ENCODE measurements at regions not wholly inside any gene's neighbourhood (a gene's known extent, or its start where the extent isn't known, plus 50 kb on each side); places are given as distances from the start of the nearest gene placed in this dataset.

- TF ChIP-seq CTCF (IDR thresholded peaks at IDR 0.05; ENCODE audit: insufficient read depth, low read depth, low read length, missing control alignments) = no peak
- DNase-seq (ENCODE audit: low read depth) = no peak
- H3K4me3 ChIP-seq (ENCODE audit: low read depth, low read length) = no peak overlapping the region
These were observed 269.8 kb upstream of the ADAMTS9 start for GRCh38 chr3:64957408-64958198.

GRCh38 chr3:64956711-64957325, 269.0 kb upstream of the ADAMTS9 start:
- no peak for DNase-seq (ENCODE audit: low read depth)
- TF ChIP-seq CTCF (IDR thresholded peaks at IDR 0.05; ENCODE audit: insufficient read depth, low read depth, low read length, missing control alignments) = no peak
- no peak overlapping the region for H3K4me3 ChIP-seq (ENCODE audit: low read depth, low read length)

- no peak for DNase-seq (ENCODE audit: low read depth)
- no peak overlapping the region for H3K4me3 ChIP-seq (ENCODE audit: low read depth, low read length)
- no peak for TF ChIP-seq CTCF (IDR thresholded peaks at IDR 0.05; ENCODE audit: insufficient read depth, low read depth, low read length, missing control alignments)
These were observed 267.3 kb upstream of the ADAMTS9 start for GRCh38 chr3:64954995-64955636.

- TF ChIP-seq CTCF (IDR thresholded peaks at IDR 0.05; ENCODE audit: insufficient read depth, low read depth, low read length, missing control alignments) = no peak
- DNase-seq (ENCODE audit: low read depth) = no peak
- H3K4me3 ChIP-seq (ENCODE audit: low read depth, low read length) = no peak overlapping the region
These were observed 257.4 kb upstream of the ADAMTS9 start for GRCh38 chr3:64945171-64945729.

- no peak for TF ChIP-seq CTCF (IDR thresholded peaks at IDR 0.05; ENCODE audit: insufficient read depth, low read depth, low read length, missing control alignments)
- no peak for DNase-seq (ENCODE audit: low read depth)
- H3K4me3 ChIP-seq (ENCODE audit: low read depth, low read length) = no peak overlapping the region
These were observed 256.1 kb upstream of the ADAMTS9 start for GRCh38 chr3:64943866-64944265.

- TF ChIP-seq CTCF (IDR thresholded peaks at IDR 0.05; ENCODE audit: insufficient read depth, low read depth, low read length, missing control alignments) = no peak
- no peak overlapping the region for H3K4me3 ChIP-seq (ENCODE audit: low read depth, low read length)
- DNase-seq (ENCODE audit: low read depth) = no peak
These were observed 253.0 kb upstream of the ADAMTS9 start for GRCh38 chr3:64940596-64941348.

Measured in GM12865 (cell line).